GM12878 (cell line): ENCODE measurements at regions not wholly inside any gene's neighbourhood (a gene's known extent, or its start where the extent isn't known, plus 50 kb on each side); places are given as distances from the start of the nearest gene placed in this dataset.

ENCODE experiments used
- ATAC-seq: fragments of 200-7000 bp; cut with Tn5 transposase; 3 replicates; pipeline ENCODE4 v1.9.1; 2020; ENCODE audit warnings: mild to moderate bottlenecking, moderate library complexity
- BruUV-seq: library from RNA; stranded (reverse); fragments of 400-500 nt; replicated peaks from 2 replicates; lab custom pipeline; 2021; lab: Mats Ljungman, UMichigan
- CTCF ChIA-PET: fragments of 300-600 bp; sonication (Branson Sonifier 250); formaldehyde crosslinking; extraction: SDS; loops from one replicate; lab custom pipeline; 2021; ENCODE audit warnings: inconsistent platforms; lab: Yijun Ruan, JAX
- POLR2A ChIA-PET: fragments of 350-600 bp; formaldehyde crosslinking; extraction: SDS; loops from one replicate; lab custom pipeline; 2021; ENCODE audit warnings: inconsistent platforms; lab: Charles Lee
- RAD21 ChIA-PET: fragments of 300-600 bp; sonication (Branson Sonifier 250); formaldehyde crosslinking; loops from one replicate; lab custom pipeline; 2023; ENCODE audit warnings: antibody characterized with exemption; ENCODE audit not compliant: unreplicated experiment; lab: Charles Lee
- SMC1A ChIA-PET: fragments of 300-600 bp; sonication (Branson Sonifier 250); formaldehyde crosslinking; loops from one replicate; lab custom pipeline; 2023; ENCODE audit not compliant: unreplicated experiment, uncharacterized antibody; lab: Charles Lee
- DNase-seq: peaks from one replicate; pipeline ENCODE4 v3.0.0-alpha.2; 2011; ENCODE audit warnings: low read depth, low spot score
- FAIRE-seq: peaks from 3 replicates; lab custom pipeline; 2011; peaks lifted over from hg19 to GRCh38; lab: Jason Lieb, UNC
- H2AFZ ChIP-seq: 2 replicates; pipeline ENCODE4 v1.6.0; 2011; ENCODE audit warnings: low read depth, low read length, control low read depth; ENCODE audit not compliant: control insufficient read depth
- H3K27ac ChIP-seq: 2 replicates; pipeline ENCODE4 v1.5.1; 2011; ENCODE audit warnings: control low read depth; ENCODE audit not compliant: control insufficient read depth, insufficient read depth
- H3K27me3 ChIP-seq, 2 experiments: replicated peaks in 1 of 2; 2 replicates each; pipeline versions ENCODE4 v1.6.0 to v1.6.1; 2011; ENCODE audit warnings: low read length in 1 of 2; ENCODE audit not compliant: control insufficient read depth in 2 of 2, insufficient read depth in 2 of 2
- H3K36me3 ChIP-seq, 2 experiments: 2 replicates each; pipeline ENCODE4 v1.5.1; 2011; ENCODE audit warnings: low read length in 1 of 2; ENCODE audit not compliant: control insufficient read depth in 2 of 2, insufficient read depth in 2 of 2
- H3K4me1 ChIP-seq: 2 replicates; pipeline ENCODE4 v1.6.1; 2011; ENCODE audit warnings: mild to moderate bottlenecking, low read length, moderate library complexity, mixed read lengths; ENCODE audit not compliant: control insufficient read depth, insufficient read depth
- H3K4me2 ChIP-seq: 2 replicates; pipeline ENCODE4 v1.6.0; 2011; ENCODE audit warnings: control low read depth; ENCODE audit not compliant: control insufficient read depth, insufficient read depth
- H3K4me3 ChIP-seq: fragments of 200-600 bp; sonication (generic); 2 replicates; pipeline ENCODE4 v1.5.1; 2016
- H3K79me2 ChIP-seq: 2 replicates; pipeline ENCODE4 v1.6.0; 2011; ENCODE audit warnings: low read length; ENCODE audit not compliant: control insufficient read depth, insufficient read depth
- H3K9ac ChIP-seq: 2 replicates; pipeline ENCODE4 v1.8.0; 2011; ENCODE audit warnings: low read length, control low read depth, mixed read lengths; ENCODE audit not compliant: control insufficient read depth, insufficient read depth
- H3K9me3 ChIP-seq: replicated peaks from 3 replicates; pipeline ENCODE4 v1.5.1; 2011; ENCODE audit warnings: mild to moderate bottlenecking, low read length; ENCODE audit not compliant: control insufficient read depth, insufficient read depth
- H4K20me1 ChIP-seq: 2 replicates; pipeline ENCODE4 v1.6.0; 2011; ENCODE audit not compliant: control insufficient read depth, insufficient read depth
- CREB1 ChIP-seq: IDR thresholded peaks from 2 replicates; pipeline ENCODE4 v1.6.1; 2012; ENCODE audit warnings: low read depth, mild to moderate bottlenecking, inconsistent platforms
- CREM ChIP-seq: IDR thresholded peaks from 2 replicates; pipeline ENCODE4 v1.6.1; 2014; ENCODE audit warnings: antibody characterized with exemption, low read depth
- DPF2 ChIP-seq: fragments of 450-650 bp; IDR thresholded peaks from 2 replicates; pipeline ENCODE4 v1.6.1; 2017; ENCODE audit warnings: mild to moderate bottlenecking
- EGR1 ChIP-seq, 2 experiments: IDR thresholded peaks; 1 replicate in 1 of 2; 2 replicates in 1 of 2; pipeline ENCODE4 v1.6.1; 2011 to 2012; ENCODE audit warnings: low read depth in 2 of 2, low read length in 2 of 2, borderline replicate concordance in 1 of 2, mild to moderate bottlenecking in 1 of 2, moderate library complexity in 1 of 2
- FOS ChIP-seq: IDR thresholded peaks from 3 replicates; pipeline ENCODE4 v1.6.1; 2011; ENCODE audit warnings: borderline replicate concordance; ENCODE audit not compliant: insufficient read length; ENCODE audit errors: extremely low read depth
- GABPA ChIP-seq: IDR thresholded peaks from 2 replicates; pipeline ENCODE4 v1.6.1; 2014; ENCODE audit warnings: antibody characterized with exemption, low read depth, mild to moderate bottlenecking, inconsistent platforms
- HDAC2 ChIP-seq: fragments of 200-600 bp; sonication (generic); IDR thresholded peaks from 2 replicates; pipeline ENCODE4 v1.6.1; 2017
- HDAC6 ChIP-seq: fragments of 200-600 bp; sonication (generic); IDR thresholded peaks from one replicate; pipeline ENCODE4 v1.8.0; 2017; ENCODE audit warnings: antibody characterized with exemption; ENCODE audit not compliant: unreplicated experiment
- PAX5 ChIP-seq: IDR thresholded peaks from 2 replicates; pipeline ENCODE4 v1.6.1; 2011; ENCODE audit warnings: low read depth, low read length, borderline replicate concordance
- RAD51 ChIP-seq: fragments of 450-650 bp; IDR thresholded peaks from 2 replicates; pipeline ENCODE4 v1.6.1; 2016; ENCODE audit warnings: moderate library complexity, mild to moderate bottlenecking, inconsistent platforms
- TCF12 ChIP-seq: IDR thresholded peaks from 2 replicates; pipeline ENCODE4 v1.6.1; 2011; ENCODE audit warnings: low read depth, mild to moderate bottlenecking, low read length
- TCF3 ChIP-seq: IDR thresholded peaks from 2 replicates; pipeline ENCODE4 v1.6.1; 2012; ENCODE audit warnings: low read depth, mild to moderate bottlenecking, low read length, borderline replicate concordance; ENCODE audit not compliant: insufficient read depth
- ZBED1 ChIP-seq: IDR thresholded peaks from 2 replicates; pipeline ENCODE4 v1.6.1; 2016; ENCODE audit warnings: borderline replicate concordance
- ZZZ3 ChIP-seq: IDR thresholded peaks from 2 replicates; pipeline ENCODE4 v1.6.1; 2011; ENCODE audit warnings: low read depth; ENCODE audit not compliant: control insufficient read depth, insufficient read length
- WGBS: methylation state at CpG from one replicate; pipeline ENCODE4 v1.1.6; 2016; ENCODE audit warnings: low lambda C conversion rate; ENCODE audit not compliant: insufficient replicate concordance, insufficient coverage; ENCODE audit errors: missing lambda C conversion rate; 5-methylcytosine and 5-hydroxymethylcytosine counted together
- in situ Hi-C: fragments of 300-500 bp; cut with MboI; formaldehyde crosslinking; loops from 9 replicates; pipeline ENCODE4 v1.14.3; 2018; ENCODE audit warnings: mixed read lengths
- intact Hi-C: fragments of 100-400 bp; cut with micrococcal nuclease; formaldehyde crosslinking; loops from one replicate; pipeline ENCODE4 v1.14.2; 2022; ENCODE audit not compliant: unreplicated experiment
- TF ChIP-seq, protein P1 (sequence below): IDR thresholded peaks from 2 replicates; pipeline ENCODE4 v1.6.1; 2012; ENCODE audit warnings: low read length, inconsistent platforms
- TF ChIP-seq, protein P2 (sequence below): fragments of 450-650 bp; IDR thresholded peaks from 2 replicates; pipeline ENCODE4 v1.6.1; 2016; ENCODE audit warnings: mild to moderate bottlenecking, moderate library complexity, borderline replicate concordance
- TF ChIP-seq, protein P3 (sequence below): fragments of 450-650 bp; IDR thresholded peaks from 2 replicates; pipeline ENCODE4 v1.6.1; 2017; ENCODE audit warnings: antibody characterized with exemption, mild to moderate bottlenecking, moderate library complexity

DNA sequence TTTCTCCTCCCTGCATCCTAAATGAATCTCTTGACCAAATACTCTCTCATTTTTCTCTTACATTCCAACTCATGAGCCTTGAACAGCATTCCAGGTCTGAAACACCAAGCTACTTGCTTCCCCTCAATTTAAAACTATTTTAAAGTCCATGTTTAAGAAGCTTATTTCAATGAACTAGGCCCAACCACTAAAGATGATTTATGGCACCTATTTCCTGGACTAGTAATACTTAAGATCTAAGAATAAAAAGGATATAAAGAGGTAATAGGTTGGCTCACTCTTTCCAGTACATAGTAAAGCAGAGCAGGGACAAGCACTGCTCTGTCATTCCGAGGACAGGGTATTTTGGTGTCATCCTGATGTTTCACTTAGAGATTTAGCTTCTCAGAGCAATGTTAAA lies 219.3 kb upstream of the TMCO5A start:
- ChIA-PET POLR2A (interaction anchor here (0.6 kb wide), 1 partner anchor 54 kb away, joined by 7 read pairs; no protein-coding TSS in a partner anchor), RAD21 (no interaction called here), CTCF (no interaction called here), SMC1A (interaction anchor here (0.8 to 0.9 kb wide), 2 partner anchors 9 to 15 kb away, joined by 3 read pairs; no protein-coding TSS in a partner anchor)
- H3K4me2 ChIP-seq = no peak overlapping the region
- H3K4me1 ChIP-seq = no peaks in the 10 kb centered on the region
- WGBS = 0% methylated on average over 1 of the region's 1 CpG
- in situ Hi-C loops (no loop called here), intact Hi-C loops (no loop called here)
- H3K27ac ChIP-seq = no peak overlapping the region
- DNase-seq (no peak), FAIRE-seq (no peak), ATAC-seq (no peak)
- H3K27me3 ChIP-seq = no peaks in the 10 kb centered on the region
- no peak overlapping the region for H2AFZ ChIP-seq
- no peak overlapping the region for H3K9ac ChIP-seq
- BruUV-seq = no TSS peak
- H3K79me2 ChIP-seq = no peaks in the 10 kb centered on the region
- no peak overlapping the region for H3K4me3 ChIP-seq
- H4K20me1 ChIP-seq = no peaks in the 10 kb centered on the region
- H3K36me3 ChIP-seq = no peaks in the 10 kb centered on the region
- H3K9me3 ChIP-seq = no peaks in the 10 kb centered on the region; the same call in 2 of the 3 replicates
- TF ChIP-seq TCF12 (no peak), TCF3 (no peak), HDAC6 (no peak), CREB1 (no peak), GABPA (no peak), HDAC2 (no peak), CREM (no peak), EGR1 (IDR thresholded peaks at IDR 0.05; ENCODE audit: borderline replicate concordance in 1 of 2, low read depth in 2 of 2, low read length in 2 of 2) (no peak), PAX5 (no peak), ZZZ3 (no peak), ZBED1 (no peak), DPF2 (no peak), FOS (no peak), RAD51 (no peak)
- TF ChIP-seq, protein P1, sequence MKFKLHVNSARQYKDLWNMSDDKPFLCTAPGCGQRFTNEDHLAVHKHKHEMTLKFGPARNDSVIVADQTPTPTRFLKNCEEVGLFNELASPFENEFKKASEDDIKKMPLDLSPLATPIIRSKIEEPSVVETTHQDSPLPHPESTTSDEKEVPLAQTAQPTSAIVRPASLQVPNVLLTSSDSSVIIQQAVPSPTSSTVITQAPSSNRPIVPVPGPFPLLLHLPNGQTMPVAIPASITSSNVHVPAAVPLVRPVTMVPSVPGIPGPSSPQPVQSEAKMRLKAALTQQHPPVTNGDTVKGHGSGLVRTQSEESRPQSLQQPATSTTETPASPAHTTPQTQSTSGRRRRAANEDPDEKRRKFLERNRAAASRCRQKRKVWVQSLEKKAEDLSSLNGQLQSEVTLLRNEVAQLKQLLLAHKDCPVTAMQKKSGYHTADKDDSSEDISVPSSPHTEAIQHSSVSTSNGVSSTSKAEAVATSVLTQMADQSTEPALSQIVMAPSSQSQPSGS = no peak
- TF ChIP-seq, protein P2, sequence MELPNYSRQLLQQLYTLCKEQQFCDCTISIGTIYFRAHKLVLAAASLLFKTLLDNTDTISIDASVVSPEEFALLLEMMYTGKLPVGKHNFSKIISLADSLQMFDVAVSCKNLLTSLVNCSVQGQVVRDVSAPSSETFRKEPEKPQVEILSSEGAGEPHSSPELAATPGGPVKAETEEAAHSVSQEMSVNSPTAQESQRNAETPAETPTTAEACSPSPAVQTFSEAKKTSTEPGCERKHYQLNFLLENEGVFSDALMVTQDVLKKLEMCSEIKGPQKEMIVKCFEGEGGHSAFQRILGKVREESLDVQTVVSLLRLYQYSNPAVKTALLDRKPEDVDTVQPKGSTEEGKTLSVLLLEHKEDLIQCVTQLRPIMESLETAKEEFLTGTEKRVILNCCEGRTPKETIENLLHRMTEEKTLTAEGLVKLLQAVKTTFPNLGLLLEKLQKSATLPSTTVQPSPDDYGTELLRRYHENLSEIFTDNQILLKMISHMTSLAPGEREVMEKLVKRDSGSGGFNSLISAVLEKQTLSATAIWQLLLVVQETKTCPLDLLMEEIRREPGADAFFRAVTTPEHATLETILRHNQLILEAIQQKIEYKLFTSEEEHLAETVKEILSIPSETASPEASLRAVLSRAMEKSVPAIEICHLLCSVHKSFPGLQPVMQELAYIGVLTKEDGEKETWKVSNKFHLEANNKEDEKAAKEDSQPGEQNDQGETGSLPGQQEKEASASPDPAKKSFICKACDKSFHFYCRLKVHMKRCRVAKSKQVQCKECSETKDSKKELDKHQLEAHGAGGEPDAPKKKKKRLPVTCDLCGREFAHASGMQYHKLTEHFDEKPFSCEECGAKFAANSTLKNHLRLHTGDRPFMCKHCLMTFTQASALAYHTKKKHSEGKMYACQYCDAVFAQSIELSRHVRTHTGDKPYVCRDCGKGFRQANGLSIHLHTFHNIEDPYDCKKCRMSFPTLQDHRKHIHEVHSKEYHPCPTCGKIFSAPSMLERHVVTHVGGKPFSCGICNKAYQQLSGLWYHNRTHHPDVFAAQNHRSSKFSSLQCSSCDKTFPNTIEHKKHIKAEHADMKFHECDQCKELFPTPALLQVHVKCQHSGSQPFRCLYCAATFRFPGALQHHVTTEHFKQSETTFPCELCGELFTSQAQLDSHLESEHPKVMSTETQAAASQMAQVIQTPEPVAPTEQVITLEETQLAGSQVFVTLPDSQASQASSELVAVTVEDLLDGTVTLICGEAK = no peak
- TF ChIP-seq, protein P3, sequence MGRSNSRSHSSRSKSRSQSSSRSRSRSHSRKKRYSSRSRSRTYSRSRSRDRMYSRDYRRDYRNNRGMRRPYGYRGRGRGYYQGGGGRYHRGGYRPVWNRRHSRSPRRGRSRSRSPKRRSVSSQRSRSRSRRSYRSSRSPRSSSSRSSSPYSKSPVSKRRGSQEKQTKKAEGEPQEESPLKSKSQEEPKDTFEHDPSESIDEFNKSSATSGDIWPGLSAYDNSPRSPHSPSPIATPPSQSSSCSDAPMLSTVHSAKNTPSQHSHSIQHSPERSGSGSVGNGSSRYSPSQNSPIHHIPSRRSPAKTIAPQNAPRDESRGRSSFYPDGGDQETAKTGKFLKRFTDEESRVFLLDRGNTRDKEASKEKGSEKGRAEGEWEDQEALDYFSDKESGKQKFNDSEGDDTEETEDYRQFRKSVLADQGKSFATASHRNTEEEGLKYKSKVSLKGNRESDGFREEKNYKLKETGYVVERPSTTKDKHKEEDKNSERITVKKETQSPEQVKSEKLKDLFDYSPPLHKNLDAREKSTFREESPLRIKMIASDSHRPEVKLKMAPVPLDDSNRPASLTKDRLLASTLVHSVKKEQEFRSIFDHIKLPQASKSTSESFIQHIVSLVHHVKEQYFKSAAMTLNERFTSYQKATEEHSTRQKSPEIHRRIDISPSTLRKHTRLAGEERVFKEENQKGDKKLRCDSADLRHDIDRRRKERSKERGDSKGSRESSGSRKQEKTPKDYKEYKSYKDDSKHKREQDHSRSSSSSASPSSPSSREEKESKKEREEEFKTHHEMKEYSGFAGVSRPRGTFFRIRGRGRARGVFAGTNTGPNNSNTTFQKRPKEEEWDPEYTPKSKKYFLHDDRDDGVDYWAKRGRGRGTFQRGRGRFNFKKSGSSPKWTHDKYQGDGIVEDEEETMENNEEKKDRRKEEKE = no peak
